ENCODE measurements at regions not wholly inside any gene's neighbourhood (a gene's known extent, or its start where the extent isn't known, plus 50 kb on each side); places are given as distances from the start of the nearest gene placed in this dataset.
A peak's percentile ranks its signal among the peaks of the same experiment; 100 is the strongest.

DNA sequence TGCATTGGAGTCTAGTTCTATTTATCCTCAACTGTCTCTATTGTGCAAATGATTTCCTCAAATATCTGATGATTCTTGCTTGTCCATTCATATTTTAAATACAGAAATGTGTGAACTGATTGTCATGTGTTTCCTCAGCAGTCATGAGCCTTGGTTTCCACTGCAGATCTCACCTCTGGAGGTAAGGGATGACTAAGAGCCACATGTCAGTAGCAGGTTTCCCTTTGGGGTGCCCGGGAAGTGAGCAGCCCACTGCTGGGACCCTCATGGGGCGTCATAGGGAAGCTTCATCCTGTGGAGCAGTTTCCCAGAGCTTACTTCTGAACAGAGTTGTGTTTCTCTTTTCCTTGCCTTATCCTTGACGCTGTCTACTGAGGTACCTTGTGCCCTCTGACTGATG is 149.2 kb upstream of the TOPAZ1 start:
- no peak for DNase-seq (ENCODE audit: low read depth)

DNA sequence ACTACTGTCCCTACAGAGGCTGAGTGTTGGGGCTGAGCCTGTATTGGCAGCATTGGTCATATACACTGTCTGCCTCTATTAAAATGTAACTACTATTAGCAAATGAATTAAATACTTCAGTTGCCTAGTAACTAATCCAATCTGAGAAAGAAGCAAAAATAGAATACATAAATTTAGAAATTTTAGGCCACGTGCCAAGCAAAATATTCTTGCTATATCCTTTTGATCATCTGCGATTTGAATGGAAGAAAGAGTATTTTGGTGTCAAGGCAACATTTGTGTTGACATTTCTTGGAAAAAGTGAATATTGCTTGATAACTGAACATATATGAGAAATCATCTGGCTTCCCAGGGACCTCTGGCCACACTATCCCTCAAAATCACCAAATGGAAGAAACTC is 148.2 kb upstream of the TOPAZ1 start:
- DNase-seq (ENCODE audit: low read depth) = no peak

DNA sequence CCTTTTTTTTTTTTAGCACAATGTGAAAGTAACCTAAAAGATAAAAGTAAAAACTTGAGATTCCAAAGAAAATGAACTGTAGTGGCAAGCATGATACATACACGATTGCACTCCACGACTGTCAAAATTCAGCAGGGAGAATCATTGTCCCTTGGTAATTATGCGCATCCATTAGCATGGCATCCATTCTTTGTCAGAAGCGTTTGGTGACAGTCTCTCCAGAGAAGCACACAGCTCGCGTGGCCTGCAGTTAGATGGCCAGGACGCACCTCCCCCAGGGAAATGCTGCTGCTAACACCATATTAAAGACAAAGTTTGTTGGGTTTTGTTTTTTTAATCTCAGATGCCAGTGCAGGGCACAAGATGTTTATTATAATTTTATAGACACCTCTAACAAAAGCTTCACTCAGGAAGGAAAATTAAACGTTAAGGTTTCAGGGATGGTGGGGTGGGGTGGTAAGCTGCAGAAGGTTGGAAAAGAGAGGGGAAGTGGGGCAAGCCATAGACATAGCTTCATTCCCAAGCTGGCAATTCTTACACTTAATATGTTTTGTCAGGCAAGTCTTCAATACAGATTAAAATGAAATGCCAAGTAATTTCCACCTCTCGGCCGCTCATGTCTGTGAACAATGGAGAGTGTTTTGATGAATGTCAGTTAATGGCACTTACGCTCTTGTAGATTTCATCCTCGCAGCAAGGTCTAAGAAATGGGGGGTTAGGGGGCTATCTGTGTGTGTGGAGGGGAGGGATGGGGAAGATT is 142.8 kb upstream of the TOPAZ1 start:
- no peak for DNase-seq (ENCODE audit: low read depth)

- no peak for DNase-seq (ENCODE audit: low read depth)
Measured at GRCh38 chr3:44099566-44100297, 142.0 kb upstream of the TOPAZ1 start.

GRCh38 chr3:44100298-44100695 is 141.4 kb upstream of the TOPAZ1 start:
- no peak for DNase-seq (ENCODE audit: low read depth)

DNA sequence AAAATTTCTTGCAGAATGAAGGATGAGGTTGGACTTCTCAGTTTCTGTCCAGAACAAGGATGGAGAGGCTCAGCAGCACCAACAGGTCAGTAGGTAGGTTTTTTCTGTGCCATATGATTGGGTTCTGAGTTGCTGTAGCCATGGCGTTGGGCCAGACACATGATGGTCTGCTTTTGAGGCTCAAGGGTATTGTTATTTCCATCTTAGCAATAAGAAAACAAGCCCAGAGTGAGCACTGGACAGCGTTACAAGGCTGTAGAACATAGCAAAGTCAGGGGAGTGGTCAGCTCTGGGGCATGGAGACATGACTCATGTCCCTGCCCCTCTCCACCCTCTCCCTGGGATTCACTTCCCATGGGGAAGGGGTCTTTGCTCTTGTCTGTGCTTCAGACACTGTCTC is 137.6 kb upstream of the TOPAZ1 start:
- DNase-seq (ENCODE audit: low read depth) = no peak

DNA sequence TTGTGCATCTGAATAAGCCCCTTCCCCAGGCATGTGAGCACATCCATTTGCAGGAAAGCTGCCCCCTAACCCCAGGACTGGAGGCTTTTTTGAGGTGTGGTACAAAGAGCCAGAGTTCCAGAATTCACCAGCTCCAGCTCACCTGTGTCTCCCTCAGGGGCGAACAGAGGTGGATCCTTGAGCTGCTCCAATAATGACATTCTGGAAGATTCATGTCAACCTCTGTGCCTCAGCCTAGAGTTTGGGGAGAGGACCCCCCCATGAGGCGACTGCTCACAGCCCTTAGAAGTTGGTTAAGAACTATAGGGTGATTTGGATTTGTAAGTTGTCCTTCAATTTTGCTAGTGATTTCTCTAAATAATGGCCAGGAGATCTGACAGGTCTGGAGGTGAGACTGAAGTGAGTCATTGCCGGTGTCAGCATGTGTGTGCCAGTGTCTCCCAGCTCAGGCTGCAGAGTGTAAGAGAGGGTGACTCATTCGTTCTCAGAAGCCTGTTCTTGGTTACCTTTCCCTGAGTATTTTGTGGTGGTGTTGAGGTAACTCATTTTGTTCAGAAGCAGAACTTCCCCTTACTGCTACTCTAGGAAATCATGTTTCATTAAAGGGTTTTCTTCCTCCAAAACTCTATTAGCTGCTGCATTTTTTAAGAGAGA is 136.9 kb upstream of the TOPAZ1 start:
- peak; percentile 3 for DNase-seq (ENCODE audit: low read depth)

DNA sequence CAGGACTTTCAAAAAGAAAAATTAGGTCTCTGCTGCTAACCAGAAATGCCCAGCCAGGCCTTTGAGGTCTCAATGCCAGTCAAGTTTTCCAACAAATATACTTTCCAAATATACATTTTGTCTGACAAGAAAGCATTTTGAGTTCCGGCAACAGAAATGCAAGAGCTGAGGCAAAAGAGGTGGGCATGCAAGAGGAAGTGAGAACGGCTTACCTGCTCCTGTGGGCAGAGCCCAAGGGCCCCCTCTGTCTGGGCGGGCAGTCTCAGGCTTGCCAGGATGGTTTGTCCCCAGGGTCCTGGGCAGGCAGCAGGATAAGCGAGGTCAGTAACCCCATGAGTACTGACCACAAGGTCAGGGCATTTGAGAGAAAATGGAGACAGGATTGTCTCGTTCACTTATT is 136.1 kb upstream of the TOPAZ1 start:
- no peak for DNase-seq (ENCODE audit: low read depth)

DNA sequence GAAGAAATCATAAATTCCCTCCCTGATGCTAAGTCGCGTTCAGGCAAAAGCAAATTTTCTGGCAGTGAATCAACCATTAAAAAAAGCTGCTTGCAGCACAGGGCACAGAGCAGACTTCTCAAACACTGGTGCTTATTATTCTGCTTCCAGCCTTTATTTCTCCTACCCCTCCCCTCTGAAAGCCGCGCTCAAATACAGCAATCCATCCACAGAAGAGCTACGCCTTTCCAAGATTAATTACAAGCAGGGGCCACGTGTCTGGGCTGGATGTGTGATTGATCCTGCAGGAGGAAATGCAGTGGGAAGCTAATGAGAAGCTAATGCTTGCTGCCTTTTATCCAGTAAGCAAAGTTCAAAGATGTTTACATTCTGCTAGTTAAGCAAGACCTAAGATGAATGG is 134.9 kb upstream of the TOPAZ1 start:
- no peak for DNase-seq (ENCODE audit: low read depth)

DNA sequence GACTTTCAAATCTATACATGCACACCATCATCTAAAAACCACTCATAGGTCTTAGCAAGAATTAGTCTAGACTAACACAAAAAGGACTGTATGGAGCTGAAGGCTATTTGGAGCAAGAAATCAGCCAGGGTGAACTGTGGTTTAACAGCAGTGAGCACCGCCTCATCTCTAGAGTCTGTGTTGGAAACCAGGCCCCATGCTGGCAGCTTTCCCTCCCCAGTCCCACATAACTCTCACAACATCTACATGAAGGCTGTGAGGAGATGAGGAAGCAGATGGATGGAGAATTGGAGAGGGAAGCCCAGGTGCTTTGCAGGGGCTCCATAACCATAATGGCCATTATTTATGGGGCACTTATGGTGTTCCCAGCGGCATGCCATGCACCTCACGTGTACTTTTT is 133.2 kb upstream of the TOPAZ1 start:
- no peak for DNase-seq (ENCODE audit: low read depth)

GRCh38 chr3:44109771-44110361 is 131.8 kb upstream of the TOPAZ1 start:
- DNase-seq (ENCODE audit: low read depth) = no peak

DNA sequence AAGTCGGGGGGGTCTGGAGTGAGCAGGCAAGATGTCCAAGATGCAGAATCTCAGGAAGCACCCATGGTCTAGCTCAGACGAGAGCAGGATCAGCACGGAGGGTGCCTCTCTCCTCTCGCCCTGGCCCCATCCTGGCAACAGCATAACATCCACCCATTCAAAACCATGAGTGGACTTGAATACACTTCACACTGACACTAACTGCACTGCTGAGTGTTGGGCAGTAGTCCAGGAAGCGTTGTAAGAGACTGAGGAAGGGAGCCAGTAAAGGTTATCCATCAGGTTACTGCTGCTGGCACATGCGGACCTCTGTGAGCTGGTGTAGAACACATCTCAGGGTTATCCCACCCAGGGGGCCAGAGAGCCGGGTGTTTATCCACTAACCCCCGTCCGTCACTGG is 131.0 kb upstream of the TOPAZ1 start:
- no peak for DNase-seq (ENCODE audit: low read depth)

GRCh38 chr3:44111482-44111881 is 130.2 kb upstream of the TOPAZ1 start:
- no peak for DNase-seq (ENCODE audit: low read depth)

DNA sequence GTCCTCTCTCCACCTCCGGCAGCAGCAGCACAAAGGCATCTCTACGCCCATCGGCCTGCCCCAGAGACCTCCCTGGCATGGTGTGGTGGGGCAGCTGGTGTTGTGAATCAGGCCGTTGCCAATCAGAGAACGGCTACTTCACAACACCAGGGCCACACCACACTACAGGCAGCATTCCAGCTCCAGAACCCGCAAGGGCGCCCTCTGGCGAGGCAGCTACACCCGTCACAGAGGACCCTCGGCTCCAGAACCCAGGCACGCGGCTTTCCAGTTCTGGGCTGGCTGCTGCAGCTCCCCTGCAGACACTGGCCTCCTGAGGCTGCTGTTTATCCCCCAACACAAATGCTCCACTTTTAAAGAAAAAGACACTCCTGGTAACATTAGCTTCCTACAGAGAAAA is 127.5 kb upstream of the TOPAZ1 start:
- no peak for DNase-seq (ENCODE audit: low read depth)

DNA sequence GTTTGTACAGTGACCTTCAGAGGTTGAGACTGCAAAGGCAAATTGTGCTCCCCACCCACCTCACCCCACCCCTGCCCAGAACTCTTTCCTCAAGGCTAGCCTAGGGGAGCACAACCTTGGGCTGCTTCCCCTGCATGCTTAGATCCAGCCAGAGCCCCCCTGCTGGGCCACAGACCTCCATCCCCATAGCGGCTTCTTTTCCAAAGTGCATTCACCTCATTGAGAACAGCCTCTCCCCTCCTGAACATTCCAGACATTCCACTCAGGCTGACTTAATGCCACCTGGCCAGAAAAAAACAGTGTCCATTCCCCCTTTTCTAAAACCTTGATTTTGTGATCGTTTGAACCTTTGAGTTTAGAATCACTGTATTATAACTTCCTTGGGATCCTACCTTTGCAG is 124.4 kb upstream of the TOPAZ1 start:
- no peak for DNase-seq (ENCODE audit: low read depth)

GRCh38 chr3:44117736-44118135 is 124.0 kb upstream of the TOPAZ1 start:
- no peak for DNase-seq (ENCODE audit: low read depth)

- no peak for DNase-seq (ENCODE audit: low read depth)
Measured at GRCh38 chr3:44120721-44121582, 120.7 kb upstream of the TOPAZ1 start.

DNA sequence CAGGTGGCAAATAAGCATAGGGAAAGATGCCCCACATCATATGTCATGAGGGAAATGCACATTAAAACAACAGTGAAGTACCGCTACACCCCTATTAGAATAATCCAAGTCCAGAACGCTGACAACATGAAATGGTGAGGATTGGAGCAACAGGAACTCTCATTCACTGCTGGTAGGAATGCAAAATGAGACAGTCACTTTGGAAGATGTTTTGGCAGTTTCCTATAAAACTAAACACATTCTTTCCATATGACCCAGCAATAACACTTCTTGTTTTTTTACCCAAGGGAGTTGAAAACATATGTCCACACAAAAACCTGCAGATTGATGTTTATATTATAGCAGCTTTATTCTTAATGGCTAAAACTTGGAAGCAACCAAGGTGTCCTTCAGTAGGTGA is 116.4 kb upstream of the TOPAZ1 start:
- no peak for DNase-seq (ENCODE audit: low read depth)

- DNase-seq (ENCODE audit: low read depth) = no peak
Measured at GRCh38 chr3:44125882-44126281, 115.8 kb upstream of the TOPAZ1 start.

- no peak for DNase-seq (ENCODE audit: low read depth)
Measured at GRCh38 chr3:44128057-44128775, 113.5 kb upstream of the TOPAZ1 start.

- DNase-seq (ENCODE audit: low read depth) = no peak
Measured at GRCh38 chr3:44130249-44130648, 111.4 kb upstream of the TOPAZ1 start.
